ENCODE measurements at regions not wholly inside any gene's neighbourhood (a gene's known extent, or its start where the extent isn't known, plus 50 kb on each side); places are given as distances from the start of the nearest gene placed in this dataset.
"Not testable (repeated sequence)": the region's sequence is repeated elsewhere in the genome, so short reads cannot be mapped to it uniquely, and the experiment has no call there.

- intact Hi-C loops (cut with micrococcal nuclease), result no loop called here
Observed at GRCh38 chr18:54433368-54433767, 75.7 kb downstream of the C18orf54 start.

DNA sequence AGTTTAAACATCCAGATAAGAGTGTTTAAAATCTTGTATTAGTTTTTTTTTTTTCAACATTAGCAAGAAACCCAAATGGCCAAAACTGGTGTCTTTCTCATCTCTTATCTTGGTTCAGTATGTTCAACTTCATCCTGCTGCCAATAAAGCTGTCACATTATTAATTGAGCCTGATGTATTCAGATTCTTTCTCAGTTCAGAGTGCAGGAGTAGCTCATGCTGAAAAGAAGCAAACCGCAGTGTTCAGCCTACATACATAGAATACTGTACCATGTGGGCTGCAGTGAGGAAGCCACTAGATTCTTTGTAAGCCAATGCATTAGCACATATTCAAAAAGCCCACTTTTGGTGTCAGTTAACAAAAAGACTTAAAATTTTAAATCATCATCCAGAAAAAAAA lies 76.2 kb downstream of the C18orf54 start:
- intact Hi-C loops (cut with micrococcal nuclease), result no loop called here

DNA sequence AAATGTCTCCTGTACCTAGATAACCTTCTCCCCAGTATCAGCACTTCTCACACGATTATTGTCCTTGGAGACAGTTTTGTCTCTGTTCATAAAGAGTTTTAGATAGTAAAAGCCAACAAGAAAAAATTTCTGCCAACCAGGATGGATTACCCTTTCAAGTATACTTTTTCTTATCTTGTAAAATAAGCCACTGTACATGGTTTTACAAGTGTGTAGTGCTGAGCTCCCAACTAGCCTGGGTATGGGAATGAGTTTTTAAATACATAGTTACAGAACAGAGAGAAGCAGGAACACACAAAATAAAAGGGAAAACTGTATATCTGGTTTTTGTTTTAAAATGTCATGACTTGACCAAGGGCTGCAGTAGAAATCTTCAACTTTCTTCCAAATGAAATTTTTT lies 76.7 kb downstream of the C18orf54 start:
- intact Hi-C loops (cut with micrococcal nuclease), result no loop called here

DNA sequence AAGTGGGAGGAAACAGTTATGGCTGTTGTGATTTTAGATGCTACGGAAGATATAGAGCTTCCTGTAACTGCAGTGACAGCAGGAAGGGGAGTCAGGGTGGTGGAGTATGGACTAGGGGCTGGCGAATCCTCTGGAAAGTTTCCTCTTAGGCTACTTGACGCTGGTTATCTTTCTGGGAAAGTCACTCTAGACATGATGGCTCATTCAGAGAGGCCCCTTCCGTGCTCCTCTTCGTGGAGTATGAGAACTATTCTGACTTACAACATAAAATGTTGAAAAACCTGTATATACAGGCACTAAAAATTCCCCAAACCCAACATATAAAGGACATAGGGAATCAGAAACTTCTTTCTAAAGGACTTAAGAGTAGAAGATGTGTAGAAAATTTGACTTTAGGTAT lies 78.8 kb downstream of the C18orf54 start:
- intact Hi-C loops (cut with micrococcal nuclease), result no loop called here

GRCh38 chr18:54440292-54440691 lies 82.6 kb downstream of the C18orf54 start:
- intact Hi-C loops (cut with micrococcal nuclease), result no loop called here

GRCh38 chr18:54444319-54444914 lies 86.7 kb downstream of the C18orf54 start:
- intact Hi-C loops (cut with micrococcal nuclease), result loop anchor here (1.0 to 2.0 kb wide), 5 partner anchors 114 to 539 kb away; no protein-coding TSS in a partner anchor

DNA sequence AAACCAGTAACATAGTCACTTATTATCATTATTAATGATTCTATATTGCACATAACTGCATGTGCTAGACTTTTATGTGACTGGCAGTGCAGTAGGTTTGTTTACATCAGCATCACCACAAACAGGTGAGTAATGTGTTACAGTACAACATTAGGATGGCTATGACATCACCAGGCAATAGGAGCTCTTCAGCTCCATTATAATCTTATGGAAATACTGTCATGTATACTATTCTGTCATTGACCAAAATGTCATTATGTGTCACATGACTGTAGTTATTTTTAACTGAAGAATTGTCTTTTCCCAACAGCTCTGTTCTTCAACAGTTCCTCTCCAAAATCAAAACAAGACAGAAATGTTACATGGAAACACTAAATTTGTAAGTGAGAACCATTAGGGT lies 96.3 kb downstream of the C18orf54 start:
- intact Hi-C loops (cut with micrococcal nuclease), result no loop called here

DNA sequence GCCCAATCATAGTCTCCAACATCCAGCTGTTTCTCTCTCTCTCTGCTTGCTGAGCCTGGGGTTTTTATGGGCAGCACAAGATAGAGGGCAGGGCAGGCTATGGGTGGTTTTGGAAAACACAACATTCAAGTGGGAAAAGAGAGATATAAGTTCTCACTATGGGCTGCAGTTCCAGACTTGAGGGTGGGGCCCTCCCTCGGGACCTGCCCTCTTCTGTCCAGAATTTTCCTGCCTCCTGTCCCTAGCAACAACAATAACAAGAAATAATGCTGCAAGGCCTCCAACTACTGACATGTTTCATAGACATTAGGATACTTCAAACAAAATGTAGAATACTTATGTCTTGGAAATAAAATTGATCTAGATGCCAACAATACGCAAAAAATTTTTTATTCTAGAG lies 107.8 kb downstream of the C18orf54 start:
- intact Hi-C loops (cut with micrococcal nuclease), result no loop called here

GRCh38 chr18:54466248-54467005 lies 108.7 kb downstream of the C18orf54 start:
- intact Hi-C loops (cut with micrococcal nuclease), result no loop called here

DNA sequence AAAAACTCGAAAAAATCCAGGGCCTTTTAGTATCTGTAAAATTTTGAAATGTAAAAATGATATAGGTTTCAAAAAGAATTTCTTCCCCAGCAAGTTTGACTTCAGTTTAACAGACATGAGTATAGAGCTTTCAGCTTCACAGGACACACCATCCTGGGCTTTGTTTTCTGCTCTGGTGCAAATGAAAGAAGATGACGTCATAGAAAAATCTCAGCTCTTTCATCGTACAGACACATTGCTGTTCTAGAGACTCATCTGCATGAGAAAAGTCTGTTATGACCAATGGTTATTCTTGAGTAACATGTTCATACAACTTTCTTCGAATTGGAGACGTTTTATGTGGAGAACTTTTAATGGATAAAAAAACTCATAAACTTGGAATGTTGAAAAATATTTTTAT lies 111.7 kb upstream of the DYNAP start:
- intact Hi-C loops (cut with micrococcal nuclease), result no loop called here

DNA sequence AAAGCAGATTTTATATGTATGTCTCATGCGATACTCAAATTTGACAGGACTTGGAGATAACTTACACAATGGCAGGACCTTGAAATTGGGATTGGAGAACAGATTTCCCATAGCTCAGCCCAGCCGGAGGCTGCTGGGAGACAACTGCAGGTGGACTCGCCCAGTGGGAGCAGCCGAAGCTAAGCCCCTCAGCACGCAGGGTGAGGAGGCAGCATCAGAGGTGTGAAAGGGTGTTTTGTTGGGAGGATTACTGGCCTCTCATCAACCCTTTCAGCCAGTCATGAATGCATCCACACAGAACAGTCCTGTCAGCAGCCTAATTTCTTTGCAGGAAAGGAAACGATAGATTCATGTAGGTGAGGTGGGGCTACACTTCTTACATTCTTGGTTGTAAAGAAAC lies 110.4 kb upstream of the DYNAP start:
- intact Hi-C loops (cut with micrococcal nuclease), result no loop called here

GRCh38 chr18:54502451-54502850 lies 88.6 kb upstream of the DYNAP start:
- intact Hi-C loops (cut with micrococcal nuclease), result not testable (repeated sequence)

GRCh38 chr18:54503131-54503894 lies 87.7 kb upstream of the DYNAP start:
- intact Hi-C loops (cut with micrococcal nuclease), result no loop called here

GRCh38 chr18:54506516-54507261 lies 84.4 kb upstream of the DYNAP start:
- intact Hi-C loops (cut with micrococcal nuclease), result no loop called here

DNA sequence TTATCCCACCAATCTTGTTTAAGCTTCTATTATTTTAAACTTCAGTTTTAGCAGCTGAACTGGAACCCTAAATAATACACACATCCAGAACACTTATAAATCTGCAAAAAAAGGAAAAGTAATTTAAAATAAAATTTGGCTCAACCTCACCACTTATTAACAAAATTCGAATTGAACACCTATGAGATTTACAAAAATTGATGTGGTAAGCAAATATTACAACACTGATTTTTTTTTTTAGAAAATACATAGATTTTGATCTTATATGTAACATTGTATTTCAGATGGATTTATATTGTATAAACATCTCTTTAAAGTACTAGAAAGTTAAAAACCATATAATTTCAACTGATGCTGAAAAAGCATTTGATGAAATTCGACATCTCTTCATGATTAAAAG lies 81.3 kb upstream of the DYNAP start:
- intact Hi-C loops (cut with micrococcal nuclease), result no loop called here

DNA sequence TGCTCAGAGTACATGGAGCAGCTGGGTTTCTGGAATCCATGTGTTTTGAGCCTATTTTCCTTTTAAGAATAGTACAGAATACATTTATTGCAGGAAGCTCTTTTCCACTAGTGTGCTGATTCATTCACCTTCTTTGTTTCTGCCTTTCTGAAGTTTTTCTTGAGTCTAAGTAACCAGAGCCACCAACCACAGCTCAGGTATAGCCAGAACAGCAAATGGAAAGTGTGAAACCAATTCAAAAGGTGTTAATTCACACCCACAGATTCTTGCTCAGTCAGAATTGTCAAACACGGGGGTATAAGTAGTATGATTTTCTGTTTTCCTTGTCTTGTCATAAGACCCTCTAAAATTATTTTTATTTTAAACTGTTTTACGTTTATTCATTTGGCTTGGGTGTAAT lies 75.9 kb upstream of the DYNAP start:
- intact Hi-C loops (cut with micrococcal nuclease), result no loop called here

DNA sequence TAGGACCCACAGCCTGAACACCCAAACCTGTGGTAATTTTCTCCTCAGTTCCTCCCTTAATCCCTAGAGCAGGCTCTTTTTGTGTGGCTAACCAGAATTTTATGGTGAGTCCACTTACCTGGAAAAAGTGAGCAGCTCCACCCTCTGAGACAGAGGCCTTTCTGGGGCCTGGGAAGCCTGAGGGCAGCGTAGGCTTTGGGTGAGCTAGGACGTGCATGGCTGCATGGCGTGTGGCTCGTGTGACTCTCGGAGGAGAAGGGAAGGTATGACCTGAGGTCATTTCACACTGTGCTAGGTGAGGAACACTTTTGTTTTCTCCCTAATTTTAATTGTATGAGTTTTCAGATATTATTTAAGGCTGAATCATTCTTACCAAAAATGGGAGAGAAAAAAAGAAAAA lies 73.5 kb upstream of the DYNAP start:
- intact Hi-C loops (cut with micrococcal nuclease), result no loop called here

- intact Hi-C loops (cut with micrococcal nuclease), result no loop called here
Observed at GRCh38 chr18:54521846-54522245, 69.2 kb upstream of the DYNAP start.

DNA sequence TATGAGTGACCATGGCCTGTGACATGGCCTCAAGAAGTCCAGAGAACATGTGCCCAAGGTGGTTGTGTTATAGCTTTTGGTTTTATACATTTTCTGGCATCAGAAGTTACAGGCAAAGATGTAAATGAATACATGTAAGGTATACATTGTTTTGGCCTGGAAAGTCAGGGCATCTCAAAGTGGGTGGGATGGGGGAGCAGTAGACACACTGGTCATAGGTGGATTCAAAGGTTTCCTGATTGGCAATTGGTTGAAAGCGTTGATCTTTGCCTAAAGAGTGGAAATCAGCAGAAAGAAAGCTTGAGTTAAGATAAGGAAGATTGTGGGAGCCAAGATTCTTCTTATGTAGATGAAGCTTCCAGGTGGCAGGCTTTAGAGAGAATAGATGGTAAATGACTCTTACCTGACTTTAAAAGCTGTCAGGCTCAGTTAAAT lies 62.1 kb upstream of the DYNAP start:
- intact Hi-C loops (cut with micrococcal nuclease), result no loop called here

DNA sequence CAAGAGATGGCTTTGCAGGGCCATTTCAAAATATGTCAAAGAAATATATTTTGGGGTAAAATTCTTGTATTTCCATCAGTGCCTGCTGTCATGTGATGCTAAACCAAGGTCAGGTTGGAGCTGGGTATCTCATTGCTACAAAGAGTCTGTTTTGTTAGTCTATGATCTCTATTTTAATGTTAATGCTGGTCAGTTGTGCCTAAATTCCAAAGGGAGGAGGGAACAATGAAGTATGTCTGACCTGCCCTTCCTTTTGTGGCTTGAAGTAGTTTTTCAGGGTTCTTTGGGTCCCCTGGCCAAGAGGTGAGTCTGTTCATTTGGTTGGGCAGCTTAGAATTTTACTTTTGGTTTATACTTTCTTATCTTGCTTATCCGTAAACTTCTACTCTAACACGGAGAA lies 61.6 kb upstream of the DYNAP start:
- intact Hi-C loops (cut with micrococcal nuclease), result no loop called here

- intact Hi-C loops (cut with micrococcal nuclease), result no loop called here
Observed at GRCh38 chr18:54530285-54530684, 60.8 kb upstream of the DYNAP start.
